ENCODE measurements at regions not wholly inside any gene's neighbourhood (a gene's known extent, or its start where the extent isn't known, plus 50 kb on each side); places are given as distances from the start of the nearest gene placed in this dataset.
A peak's percentile ranks its signal among the peaks of the same experiment; 100 is the strongest.
"Not testable (repeated sequence)": the region's sequence is repeated elsewhere in the genome, so short reads cannot be mapped to it uniquely, and the experiment has no call there.

DNA sequence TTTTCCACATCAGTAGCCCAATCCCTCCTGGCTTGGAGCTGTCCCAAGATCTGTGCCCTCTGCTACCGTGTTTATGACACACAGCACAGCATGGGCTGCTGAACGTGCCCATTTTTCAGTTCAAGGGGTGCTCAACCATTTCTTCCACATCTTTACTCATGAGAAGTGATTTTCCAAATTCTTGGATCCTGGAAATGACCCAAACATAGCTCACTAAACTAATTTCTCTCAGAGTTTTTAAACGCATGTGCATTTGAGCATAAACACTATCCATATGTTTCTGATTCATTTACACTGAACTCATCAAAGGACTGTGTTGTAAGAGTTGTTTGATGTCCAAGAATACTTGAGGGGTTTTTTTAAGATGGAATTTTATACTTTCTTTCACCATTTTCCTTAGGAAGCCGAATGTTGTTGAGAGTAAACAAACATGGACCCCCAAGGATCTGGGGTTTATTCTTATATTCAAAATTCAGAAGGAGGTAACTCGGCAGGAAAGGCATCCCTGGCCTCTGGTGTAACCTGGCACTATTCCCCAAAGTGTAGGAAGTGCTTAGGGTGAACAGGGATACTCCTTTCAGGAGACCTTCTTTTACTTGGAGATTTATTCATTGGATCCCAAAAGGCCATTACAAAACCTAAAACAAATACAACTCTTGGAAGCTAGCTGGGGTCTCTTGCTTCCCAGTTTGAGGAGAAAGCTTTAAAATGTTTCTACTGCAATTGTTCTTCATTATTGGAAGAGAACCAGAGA, 215.0 kb downstream of the BMP4 start:
- DNase-seq = peak; percentile 72

DNA sequence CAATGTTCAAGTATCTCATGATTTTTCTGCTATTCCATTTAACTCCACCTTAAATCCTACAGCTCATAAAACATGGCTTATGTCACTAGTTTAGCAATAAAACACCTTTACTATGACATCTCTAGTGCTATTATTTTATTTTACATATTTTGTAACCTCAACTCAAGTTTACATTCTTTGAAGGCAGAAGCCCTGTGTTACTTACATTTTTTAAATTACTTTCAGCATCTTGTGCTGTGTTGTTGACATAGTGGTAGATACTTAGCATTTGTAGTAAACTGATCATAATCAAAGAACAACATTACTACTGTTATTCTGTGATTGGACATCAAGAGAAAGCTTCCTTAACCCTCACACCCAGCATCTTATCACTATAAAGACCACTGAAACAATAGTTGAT, 216.1 kb downstream of the BMP4 start:
- DNase-seq = no peak

DNA sequence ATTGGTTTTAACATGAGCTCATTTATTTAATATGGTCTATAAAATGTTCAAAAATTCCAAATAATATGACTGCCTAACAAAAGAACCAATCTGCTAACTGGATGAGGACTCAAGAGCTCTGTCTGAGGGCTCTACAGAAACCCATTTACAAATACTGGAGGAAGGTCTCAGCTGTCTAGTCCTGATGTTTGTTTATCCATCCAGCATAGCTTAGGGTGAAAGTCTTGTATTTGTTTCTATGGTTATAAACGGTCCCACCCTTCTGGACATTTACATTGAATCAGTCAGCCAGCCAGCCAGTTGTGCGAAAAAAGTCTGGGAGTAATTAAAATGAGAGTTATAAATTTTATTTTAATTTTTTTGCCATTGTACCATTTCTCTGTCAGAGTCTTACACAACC, 220.7 kb downstream of the BMP4 start:
- no peak for DNase-seq

DNA sequence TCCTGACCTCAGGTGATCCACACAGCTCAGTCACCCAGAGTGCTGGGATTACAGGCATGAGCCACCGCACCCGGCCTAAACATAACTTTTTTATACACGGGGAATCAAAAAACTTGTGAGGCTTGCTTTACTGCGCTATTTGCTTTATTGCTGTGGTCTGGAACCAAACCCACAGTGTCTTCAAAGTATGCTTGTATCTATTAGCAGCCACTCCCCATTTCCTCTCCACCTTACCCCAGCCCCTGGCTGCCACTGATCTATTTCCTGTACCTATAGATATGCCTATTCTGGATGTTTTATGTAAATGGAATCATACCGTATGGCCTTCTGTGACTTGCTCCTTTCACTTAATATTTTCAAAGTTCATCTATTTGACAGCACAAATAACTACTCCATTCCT, 233.4 kb downstream of the BMP4 start:
- no peak for DNase-seq

DNA sequence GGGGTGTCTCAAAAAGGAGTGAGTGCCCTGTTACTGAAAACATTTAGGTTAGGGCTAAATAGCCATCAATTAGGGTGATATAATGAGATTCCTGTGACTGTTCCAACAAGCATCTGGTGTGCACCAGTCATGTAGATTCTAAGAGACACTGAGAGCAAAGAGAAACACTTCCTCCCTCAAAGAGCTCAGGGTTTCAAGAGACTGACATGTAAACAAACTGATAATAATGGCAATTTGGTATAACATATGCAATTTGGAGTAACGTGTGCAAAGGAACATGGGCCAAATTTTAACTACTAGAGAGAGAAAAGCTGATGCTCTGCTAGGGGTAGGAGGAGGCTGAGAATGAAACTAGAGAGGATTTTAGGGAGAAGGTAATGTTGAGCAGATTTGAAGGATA, 237.1 kb downstream of the BMP4 start:
- no peak for DNase-seq

DNA sequence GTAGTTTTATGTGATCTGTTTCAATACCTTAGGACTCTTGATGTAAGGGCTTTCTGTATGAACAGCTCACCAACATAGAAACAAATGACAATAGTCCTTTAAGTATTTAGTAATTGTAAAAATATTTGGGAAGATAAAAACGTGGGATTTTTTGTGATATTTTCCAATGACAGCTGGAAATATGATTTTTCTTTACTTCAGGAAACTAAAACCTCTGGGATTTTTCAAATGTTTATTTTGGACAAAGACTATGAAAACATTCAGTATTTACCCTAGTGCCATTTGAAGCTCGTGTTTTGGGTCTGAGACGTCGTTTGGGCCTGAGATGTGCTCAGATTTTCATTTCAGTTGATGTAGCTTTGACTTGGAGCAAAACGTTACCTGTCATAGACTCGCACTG, 240.0 kb downstream of the BMP4 start:
- no peak for DNase-seq

DNA sequence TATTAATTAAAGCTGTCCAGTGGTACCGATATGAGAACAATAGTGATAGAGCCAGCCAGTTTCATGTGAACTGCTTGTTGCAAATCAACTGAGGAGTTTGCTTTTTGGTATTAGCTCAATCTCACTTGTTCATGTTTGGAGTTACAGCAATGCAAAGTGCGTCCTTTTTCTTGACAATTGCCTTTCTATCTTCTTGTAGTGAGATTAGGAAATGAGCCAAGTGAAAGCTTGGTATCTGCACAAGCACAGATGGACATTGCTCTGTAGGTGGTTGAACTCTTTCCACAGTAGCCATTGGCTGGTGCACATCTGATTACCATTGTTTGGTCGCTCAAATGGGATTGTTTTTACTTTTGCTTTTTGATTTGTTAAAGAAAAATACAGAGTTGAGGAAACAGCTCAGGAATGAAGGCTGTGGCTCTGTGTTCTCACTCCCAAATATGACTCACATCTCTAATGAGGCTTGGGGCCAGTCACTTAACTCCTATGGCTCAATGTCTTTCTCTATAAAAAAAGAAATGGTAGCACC, 241.4 kb downstream of the BMP4 start:
- peak; percentile 50 for DNase-seq

DNA sequence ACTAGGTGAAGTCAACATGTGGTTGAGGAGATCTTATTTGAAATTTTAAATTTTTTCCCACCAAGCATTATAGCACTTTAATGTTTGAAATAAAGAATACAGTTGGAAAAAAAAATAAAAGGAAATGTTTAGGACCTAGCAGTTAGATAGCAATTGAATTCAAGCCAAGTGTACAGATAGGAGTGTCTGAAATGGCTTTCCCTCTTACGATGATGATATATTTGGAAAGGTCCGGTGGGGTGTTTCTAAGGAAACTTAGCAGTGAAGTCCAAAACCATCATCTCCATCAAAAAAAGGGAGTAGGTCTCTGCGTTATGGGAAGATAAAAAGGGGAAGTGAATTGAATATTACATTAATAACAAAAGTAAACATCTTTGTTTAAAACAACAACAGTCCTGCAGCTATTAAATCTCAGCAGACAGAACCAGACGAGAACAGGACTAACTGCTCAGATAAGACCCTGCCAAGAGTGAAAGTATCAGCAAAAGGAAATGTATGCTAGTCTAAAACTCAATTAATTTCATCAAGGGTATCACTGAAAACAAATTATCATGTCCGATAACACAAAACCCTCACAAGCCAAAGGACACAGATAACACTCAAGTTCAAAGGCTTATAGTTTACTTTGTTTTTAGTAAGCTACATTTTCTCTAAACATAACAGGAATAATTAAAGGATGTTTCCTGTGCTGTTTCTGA, 242.0 kb downstream of the BMP4 start:
- DNase-seq = no peak

DNA sequence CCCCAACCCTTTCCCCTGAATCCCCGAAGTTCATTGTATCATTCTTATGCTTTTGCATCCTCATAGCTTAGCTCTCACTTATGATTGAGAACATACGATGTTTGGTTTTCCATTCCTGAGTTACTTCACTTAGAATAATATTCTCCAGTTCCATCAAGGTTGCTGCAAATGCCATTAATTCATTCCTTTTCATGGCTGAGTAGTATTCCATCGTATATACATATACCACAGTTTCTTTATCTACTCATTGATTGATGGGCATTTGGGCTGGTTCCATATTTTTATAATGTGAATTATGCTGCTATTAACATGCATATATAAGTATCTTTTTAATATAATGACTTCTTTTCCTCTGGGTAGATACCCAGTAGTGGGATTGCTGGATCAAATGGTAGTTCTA, 243.7 kb downstream of the BMP4 start:
- not testable (repeated sequence) for DNase-seq

DNA sequence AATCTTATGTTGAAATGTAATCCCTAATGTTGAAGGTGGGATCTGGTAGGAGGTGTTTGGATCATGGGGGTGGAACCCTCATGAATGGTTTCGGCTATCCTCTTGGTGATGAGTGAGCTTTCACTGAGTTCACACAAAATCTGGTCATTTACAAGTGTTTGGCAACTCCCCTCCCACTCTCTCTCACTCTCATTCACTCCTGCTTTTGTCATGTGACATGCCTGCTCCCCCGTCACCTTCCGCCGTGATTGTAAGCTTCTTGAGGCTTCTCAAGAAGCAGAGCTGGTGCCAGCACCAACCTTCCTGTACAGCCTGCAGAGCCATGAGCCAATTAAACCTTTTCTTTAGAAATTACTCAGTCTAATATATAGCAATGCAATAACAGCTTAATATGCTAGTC, 245.4 kb downstream of the BMP4 start:
- DNase-seq = no peak

DNA sequence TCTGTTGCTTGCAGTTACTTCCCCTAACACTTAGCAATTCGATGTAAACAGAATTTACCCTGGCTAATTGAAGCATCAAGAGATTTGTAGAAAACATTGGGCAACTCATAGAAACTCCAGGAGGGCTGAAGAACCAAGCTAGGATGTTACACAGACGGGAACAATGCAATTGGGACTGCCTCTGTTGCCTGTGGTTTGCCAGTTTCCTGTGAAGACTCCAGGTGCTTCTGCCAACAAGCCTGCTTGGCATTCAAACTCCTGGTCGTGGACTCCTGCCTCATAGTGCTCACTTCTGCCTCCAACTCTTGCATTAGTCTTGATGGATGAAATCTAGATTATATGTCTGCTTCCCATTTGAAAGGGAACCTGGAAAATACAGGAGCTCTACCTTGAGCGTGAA, 246.0 kb downstream of the BMP4 start:
- no peak for DNase-seq

DNA sequence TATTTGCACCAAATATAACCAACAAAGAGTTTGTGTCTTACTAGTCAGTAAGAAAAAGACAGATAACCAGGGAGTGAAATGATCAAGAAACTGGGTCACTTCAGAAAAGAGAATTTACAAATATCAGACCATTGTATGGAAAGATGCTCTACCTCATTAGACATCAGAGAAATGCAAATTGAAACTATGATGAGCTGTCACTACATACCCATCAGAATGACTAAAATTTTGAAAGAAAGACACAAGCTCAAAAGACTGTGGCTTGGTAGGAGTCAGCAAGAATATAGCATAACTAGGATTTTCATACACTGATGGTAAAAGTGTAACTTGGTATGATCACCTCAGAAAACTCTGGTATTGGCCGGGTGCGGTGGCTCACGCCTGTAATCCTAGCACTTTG, 247.2 kb downstream of the BMP4 start:
- DNase-seq = no peak

DNA sequence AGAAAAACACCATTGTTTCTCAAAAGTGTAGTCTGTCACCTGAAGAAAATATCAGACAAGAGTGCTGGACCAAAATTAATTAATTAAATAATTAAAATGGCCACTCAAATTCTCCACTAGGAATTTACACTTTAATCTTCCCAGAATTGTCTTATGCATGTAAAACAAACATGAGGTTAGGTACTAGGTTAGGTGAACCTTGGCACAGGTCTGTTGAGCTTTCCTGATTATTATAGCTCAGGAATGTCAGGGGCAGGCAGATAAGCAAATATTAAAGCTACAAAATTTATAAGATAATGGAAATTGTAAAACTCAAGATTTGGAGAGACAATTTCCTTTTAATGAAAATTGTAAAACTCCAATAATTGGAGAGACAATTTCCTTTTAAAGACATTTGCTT, 253.2 kb downstream of the BMP4 start:
- no peak for DNase-seq

DNA sequence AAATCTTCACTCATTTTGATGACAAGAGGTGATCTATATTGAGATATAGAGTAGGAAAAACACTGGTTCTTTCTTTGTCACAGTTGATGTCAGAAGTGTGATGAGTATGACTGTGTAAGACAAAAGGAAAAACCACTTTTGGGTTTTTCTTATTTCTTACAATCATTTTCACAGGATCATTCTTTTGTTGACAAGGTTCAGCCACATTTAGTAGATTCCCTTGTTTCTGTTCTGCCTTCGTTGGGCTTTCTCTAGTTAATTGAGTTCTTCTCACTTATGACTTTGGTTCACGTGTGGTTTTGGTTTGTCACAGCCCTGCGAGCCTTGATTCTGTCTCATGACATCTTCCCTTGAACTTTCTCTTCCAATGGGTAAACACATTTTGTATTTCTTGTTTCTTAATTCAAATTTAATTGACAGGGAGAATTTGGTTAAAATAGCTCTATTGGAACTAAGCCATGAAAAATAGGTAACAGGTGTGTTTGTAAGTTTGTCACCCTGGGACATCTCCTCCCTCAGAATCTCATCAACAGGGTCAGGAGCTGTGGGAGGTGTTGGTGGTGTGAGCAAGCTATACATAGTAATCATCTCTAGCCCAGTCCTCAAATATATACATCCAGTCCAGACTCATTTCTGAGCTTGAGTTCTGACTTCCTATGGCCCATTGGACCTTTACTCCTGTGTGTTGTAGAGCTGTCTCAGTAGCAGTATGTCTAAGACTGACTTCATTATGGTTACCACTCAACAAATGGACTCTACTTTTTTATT, 255.3 kb downstream of the BMP4 start:
- DNase-seq = no peak

DNA sequence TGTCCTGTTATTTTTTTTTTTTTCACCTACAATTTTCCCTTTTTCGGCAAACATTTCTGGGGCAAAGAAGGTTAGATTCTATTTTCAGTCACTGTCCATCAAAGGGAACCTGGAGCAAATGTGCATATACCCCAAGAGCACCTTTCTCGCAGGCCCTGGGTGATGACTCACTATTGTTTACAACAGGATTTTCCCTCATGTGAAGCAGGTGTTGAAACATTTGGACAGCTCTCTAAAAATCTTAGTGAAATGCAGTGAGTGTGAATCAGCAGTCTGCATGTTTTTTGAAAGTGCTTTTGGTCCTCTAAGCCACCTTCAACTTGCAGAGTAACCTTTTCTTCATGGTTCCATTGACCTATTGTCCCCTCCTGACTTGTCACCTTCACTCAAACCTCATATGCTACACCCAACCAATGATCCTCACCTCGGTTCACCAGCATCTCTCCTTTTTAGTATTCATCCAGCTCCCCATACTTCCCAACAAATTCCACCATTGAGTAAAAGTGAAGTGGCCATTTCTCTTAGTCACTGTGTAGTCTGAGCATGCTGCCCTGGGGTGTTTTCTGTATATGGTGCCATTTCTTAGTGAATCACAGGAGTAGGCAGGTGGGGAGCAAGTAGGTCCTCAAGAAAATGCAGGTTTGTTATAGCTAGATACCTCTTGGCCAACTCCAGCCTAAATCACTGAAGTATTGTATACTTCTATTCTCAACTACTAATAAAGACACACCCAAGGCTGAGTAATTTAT, 260.2 kb downstream of the BMP4 start:
- DNase-seq = no peak

DNA sequence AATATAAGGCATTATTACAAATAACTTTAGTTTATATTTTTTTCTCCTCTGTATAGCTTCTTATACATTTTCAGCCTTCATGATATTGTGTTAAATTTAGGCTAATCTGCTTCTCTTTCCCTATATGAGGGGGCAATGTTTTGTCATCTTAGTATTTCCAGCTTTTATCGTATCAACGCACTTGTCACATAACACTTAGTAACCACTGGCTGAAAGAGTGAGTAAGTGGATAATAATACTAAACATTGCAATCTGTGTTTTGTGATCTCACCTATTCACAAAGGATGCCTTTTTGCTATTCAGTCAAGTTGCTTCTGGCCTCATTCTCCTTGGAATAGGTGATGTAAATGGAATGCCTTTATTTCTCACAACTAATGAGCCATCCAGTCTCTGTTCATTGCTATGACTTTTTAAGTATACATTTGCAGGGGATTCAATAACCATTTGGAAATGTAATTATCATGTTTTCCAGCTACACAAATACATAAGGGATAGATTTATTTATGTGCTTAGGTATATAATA, 260.9 kb downstream of the BMP4 start:
- DNase-seq = no peak

DNA sequence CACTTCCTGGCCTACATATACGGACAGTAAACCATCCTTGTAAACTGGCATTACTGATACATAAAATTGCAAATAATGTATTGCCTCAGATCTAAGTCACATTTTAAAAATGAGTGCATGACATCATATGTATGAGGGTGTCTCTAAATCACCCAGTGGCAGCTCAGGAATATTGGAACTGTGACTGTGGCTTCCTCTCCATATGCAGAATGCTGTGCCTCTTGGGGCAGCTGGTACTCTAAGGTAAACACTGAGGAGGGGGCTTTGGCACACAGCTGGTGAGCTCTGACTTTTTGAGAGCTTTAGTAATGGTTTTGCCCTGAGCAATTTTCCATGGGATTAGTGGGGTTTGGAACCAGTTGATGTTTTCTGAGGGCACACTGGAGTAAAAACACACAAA, 263.7 kb downstream of the BMP4 start:
- no peak for DNase-seq

DNA sequence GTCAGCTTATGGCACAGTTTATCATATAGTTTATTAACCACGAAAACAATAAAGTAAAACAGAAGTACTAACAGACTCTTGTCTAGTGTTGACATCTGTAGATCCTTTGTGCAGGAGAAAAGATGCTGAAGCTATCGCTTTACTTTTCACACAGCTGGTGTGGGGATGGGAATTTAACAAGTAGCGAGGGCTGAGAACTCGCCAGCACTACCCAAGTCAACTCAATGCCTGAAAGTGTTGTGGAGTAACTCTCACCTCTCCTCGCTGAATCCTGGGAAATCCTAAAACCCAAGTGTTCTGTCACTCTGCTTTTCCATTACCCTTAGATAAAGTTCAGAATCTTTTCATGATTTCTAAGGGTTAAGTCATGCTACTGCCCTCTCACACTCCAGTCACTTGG, 264.2 kb downstream of the BMP4 start:
- DNase-seq = no peak

DNA sequence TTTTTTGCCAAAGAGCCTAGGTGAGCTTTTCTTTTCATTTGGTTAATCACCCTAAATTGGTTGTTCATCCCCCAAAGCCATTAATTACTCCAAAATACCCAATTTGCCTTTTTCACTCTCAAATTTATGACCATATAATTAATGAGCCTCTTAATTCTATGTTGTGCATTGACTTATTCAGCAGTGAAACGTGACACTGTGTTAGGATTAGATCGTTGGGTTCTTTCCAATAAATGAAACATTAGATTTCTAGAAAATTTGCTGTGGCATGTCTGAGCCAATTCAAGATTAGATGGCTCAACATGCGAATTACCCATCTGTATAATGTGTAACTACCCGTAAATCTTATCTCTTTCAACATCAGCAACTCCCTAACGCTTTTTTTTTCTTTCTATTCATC, 273.4 kb downstream of the BMP4 start:
- no peak for DNase-seq

DNA sequence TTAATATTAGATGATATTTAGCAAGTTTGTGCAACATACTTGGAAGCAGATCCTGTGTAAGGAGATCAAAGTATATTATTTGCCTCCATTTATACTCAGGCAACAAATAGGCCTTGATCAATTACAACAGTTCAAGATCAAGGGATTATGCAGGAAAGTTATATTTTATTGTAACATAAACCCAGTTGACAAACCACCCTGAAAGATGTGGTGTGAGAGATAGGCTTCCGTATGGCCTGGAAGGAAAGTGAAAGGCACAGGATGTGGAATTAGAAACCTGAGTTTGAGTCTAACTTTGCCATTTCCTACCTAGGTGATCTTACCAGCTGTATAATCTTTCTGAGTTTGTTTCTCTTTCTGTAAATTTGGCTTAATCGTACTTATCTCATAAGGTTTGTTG, 284.1 kb downstream of the BMP4 start:
- no peak for DNase-seq

DNA sequence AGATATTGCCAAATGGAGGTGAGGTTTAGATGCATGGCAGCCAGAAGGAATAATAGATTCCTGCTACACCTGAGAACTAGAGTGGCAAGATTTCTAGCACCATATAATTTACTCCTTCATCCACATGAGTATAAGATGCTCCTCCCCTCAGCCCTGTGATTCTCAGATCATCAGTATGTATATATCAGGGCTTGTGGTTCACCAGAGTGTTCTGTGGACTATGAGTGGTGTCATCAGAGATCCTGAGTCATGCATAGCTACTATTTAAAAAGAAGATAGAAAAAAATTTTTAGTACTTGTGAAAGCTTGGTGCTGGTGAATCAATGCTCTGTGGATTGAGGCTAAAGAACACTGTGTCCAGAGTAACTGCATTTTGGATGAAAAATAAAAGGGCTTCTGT, 285.9 kb downstream of the BMP4 start:
- DNase-seq = peak; percentile 90

DNA sequence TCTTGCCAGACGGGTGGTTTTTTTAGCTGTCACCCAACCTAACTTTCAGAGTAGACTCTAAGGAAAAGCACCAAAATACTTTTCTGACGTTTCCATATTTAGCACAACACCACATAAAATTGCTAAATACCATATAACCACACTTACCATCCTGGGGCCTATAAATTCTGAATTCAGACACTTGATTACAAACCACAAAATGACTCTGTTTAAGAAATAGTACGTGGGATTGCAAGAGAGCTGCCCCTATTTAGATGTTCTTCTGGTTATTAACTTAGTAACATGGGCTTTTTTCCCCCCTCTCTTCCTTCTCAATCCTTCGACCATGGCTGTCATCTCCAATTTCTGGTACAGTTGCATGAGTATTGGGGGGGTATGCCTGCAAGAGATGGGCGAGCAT, 287.7 kb downstream of the BMP4 start:
- peak; percentile 82 for DNase-seq

DNA sequence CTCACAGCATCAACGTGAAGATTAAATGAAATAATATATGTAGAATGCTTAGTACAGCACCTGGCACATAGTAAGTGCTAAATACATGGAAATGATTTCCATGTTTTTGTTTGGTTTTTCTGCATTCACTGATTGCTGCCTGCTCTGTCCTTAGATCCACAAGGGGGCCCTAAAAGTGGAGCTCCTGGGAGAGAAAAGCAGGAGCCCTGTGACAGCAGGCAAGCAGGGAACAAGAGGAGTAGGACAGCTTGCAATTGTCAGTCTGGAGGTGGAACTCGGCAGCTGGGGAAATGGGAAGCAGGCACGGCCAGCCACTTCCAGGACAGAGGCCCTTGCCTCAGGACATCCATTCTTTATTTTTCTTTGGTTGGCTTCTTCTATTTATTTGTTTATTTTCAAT, 292.9 kb downstream of the BMP4 start:
- DNase-seq = no peak

Measured in fibroblast of skin of abdomen (primary cell).